IPS-NIHi11 (cell line): ENCODE measurements at regions not wholly inside any gene's neighbourhood (a gene's known extent, or its start where the extent isn't known, plus 50 kb on each side); places are given as distances from the start of the nearest gene placed in this dataset.
A peak's percentile ranks its signal among the peaks of the same experiment; 100 is the strongest.

Experiments used
- DNase-seq: peaks from one replicate; pipeline ENCODE4 v3.0.0; 2012; ENCODE audit warnings: mixed read lengths, low spot score

- DNase-seq = no peak
These were observed 118.5 kb upstream of the HS6ST1 start for GRCh38 chr2:128437204-128437565.

DNA sequence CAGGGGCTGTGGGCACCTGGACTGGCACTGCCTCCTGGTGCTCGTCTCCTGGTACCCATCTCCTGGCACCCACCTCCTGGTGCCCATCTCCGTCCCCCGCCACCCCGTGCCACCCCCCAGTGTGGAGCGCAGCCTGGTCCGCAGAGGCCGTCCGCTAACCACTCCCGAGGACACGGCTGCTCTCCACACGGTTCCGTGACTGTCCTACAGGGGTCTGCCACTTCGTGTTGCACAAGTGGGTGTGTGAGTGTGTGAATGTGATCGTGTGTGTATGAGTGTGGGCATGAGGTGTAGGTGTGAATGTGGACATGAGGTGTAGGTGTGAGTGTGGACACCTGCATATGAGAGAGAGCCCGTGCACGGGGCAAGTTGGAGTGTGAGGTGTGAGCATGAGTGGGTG lies 119.4 kb upstream of the HS6ST1 start:
- no peak for DNase-seq

GRCh38 chr2:128438586-128438985 lies 119.9 kb upstream of the HS6ST1 start:
- DNase-seq = no peak

GRCh38 chr2:128439031-128439790 lies 120.5 kb upstream of the HS6ST1 start:
- no peak for DNase-seq

DNA sequence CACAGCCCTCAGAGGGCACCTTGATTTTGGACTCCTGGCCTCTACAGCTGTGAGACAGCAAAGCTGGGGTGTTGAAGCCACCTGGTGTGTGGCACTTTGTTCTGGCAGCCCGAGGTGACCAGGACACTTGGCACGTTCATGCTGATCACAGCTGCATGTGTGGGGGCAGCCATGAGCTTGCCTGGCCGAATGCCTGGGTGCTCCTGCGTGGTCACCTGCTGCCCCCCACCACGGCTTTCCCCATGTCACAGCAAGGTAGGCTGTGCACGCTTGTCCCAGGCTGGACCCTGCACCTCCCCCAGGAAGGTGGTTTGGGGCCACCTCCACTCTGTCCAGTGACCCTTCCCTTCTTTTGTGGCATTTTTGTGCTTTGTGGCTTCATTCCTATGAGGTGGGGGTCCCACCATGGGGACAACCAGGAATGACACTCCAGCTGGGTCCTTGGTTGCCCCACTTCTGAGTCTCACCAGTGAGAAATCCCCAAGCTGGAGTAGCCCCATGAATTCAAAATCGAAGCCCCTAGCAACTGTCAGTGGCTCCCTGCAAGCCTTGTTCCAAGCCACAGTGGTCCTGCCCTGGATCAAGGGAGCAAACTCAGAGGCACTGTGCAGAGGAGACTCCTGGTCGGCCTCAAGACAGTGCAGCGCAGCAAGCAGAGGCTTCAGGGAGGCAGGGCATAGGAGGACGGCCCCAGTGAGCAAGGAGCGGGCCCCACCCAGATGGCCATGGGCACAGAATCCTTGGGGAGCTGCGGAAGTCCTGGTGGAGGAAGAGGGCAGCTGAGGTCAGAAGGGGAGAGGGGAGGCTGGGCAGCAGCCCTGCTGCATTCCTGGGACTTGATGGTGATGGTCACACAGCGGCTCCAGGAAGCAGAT lies 121.4 kb upstream of the HS6ST1 start:
- no peak for DNase-seq

GRCh38 chr2:128440666-128441340 lies 122.1 kb upstream of the HS6ST1 start:
- no peak for DNase-seq

- DNase-seq = no peak
These were observed 122.8 kb upstream of the HS6ST1 start for GRCh38 chr2:128441341-128442052.

DNA sequence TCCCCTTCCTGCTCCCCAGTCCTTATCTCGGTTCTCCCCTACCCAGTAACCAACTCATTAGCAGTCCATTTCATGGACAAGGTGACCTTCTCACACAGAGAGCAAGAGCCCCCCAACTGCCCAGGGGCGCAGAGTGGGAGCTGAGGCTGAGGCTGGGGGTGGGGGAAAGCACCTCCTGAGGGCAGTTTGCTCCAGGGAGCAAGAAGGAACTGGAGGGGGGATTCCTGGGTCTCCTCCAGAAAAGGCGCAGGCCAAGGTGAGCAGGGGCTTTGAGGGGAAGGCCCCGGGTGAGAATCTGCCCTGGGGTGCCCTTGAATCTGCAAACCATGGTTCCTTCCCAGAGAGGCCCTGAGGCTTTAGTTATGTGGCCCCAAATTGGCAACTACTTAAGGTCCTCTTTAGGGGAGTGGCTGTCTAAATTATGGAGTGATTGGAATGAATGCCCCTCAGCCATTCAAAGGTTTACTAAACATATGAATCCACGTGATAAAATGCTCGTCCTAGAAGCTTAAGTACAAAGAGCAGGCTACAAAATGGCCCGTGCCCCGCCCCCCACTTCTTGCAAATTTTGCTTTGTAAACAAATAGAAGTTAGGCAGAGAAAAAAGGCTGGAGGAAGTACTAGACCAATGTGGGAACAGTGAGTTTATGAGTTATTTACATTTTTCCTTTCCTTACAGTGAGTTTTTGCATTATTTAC lies 123.5 kb upstream of the HS6ST1 start:
- no peak for DNase-seq

- peak; percentile 55 for DNase-seq
These were observed 124.2 kb upstream of the HS6ST1 start for GRCh38 chr2:128442891-128443302.

GRCh38 chr2:128444121-128444771 lies 125.6 kb upstream of the HS6ST1 start:
- DNase-seq = no peak

DNA sequence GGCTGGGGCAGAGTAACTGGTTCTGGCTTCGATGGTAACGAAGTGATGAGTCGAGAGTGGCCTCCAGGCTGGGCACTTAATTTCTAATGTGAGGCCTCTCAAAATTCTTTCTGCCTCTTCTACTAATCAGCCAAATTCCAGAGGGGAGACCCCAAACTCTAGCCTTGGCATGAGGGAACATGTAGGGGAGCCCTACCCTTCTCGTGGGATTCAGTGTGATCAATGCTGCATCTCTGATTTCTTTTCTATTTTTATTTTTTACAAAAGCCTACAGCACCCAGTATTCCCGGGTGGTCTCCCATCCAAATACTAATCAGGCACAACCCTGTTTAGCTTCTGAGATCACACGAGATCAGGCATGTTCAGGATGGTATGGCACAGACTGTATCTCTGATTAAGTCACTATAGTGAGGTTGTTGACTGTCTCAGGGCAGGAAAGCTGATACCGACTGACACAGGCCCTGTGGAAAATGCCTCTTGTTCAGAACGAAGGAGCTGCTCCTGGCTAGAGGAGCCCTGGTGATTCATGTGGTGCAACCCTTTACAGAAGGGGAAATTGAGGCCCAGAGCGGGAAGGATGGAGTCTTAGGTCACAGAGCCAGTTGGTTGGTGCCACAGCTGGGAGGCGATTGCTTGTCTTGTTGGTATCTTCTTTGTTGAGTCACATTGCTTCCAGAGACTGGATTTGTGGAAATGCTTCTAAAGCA lies 126.3 kb upstream of the HS6ST1 start:
- no peak for DNase-seq

DNA sequence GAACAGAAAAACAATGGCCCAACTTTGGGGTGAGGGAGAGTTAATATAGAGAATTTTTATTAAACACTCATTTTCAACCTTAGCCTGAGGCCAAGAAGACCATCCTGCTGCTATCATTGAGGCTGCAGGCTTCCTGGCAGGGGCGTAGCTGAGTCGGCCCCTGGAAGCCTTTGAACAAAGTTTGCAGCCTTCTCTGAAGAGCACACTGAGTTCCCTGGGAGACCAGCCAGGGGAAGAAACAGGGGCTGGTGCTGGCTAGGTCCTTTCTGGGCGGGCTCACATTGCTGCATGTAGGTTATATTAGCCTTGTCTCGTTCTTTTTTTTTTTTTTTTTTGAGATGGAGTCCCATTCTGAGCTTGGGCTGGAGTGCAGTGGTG lies 126.8 kb upstream of the HS6ST1 start:
- DNase-seq = no peak

GRCh38 chr2:128446049-128446873 lies 127.6 kb upstream of the HS6ST1 start:
- no peak for DNase-seq

- DNase-seq = no peak
These were observed 128.3 kb upstream of the HS6ST1 start for GRCh38 chr2:128446874-128447537.

GRCh38 chr2:128447538-128447995 lies 128.9 kb upstream of the HS6ST1 start:
- no peak for DNase-seq

GRCh38 chr2:128448331-128449225 lies 129.9 kb upstream of the HS6ST1 start:
- DNase-seq = no peak

- peak; percentile 49 for DNase-seq
These were observed 130.8 kb upstream of the HS6ST1 start for GRCh38 chr2:128449226-128450061.
